Endothelial cell (in vitro differentiated cells): ENCODE measurements at regions not wholly inside any gene's neighbourhood (a gene's known extent, or its start where the extent isn't known, plus 50 kb on each side); places are given as distances from the start of the nearest gene placed in this dataset.

Experiments used
- DNase-seq: peaks from one replicate; pipeline ENCODE4 v3.0.0; 2021; ENCODE audit warnings: low spot score
- H3K27ac Mint-ChIP-seq: one replicate; pipeline ENCODE4 v1.8.0; 2021; ENCODE audit warnings: mixed read lengths, inconsistent platforms; ENCODE audit not compliant: unreplicated experiment
- H3K27me3 Mint-ChIP-seq: one replicate; pipeline ENCODE4 v1.8.0; 2021; ENCODE audit warnings: mild to moderate bottlenecking, moderate library complexity, mixed read lengths, inconsistent platforms; ENCODE audit not compliant: unreplicated experiment
- H3K36me3 Mint-ChIP-seq: one replicate; pipeline ENCODE4 v1.8.0; 2021; ENCODE audit warnings: mild to moderate bottlenecking, low read depth, mixed read lengths, inconsistent platforms; ENCODE audit not compliant: unreplicated experiment
- H3K4me1 Mint-ChIP-seq: one replicate; pipeline ENCODE4 v1.8.0; 2021; ENCODE audit warnings: mild to moderate bottlenecking, mixed read lengths, inconsistent platforms; ENCODE audit not compliant: unreplicated experiment
- H3K4me3 Mint-ChIP-seq: one replicate; pipeline ENCODE4 v1.8.0; 2021; ENCODE audit warnings: mild to moderate bottlenecking, mixed read lengths, inconsistent platforms; ENCODE audit not compliant: unreplicated experiment
- H3K9me3 Mint-ChIP-seq: one replicate; pipeline ENCODE4 v1.8.0; 2021; ENCODE audit warnings: mixed read lengths, inconsistent platforms; ENCODE audit not compliant: unreplicated experiment
- TF ChIP-seq, protein P1 (sequence below): fragments of 200-600 bp; sonication (generic); IDR thresholded peaks from one replicate; pipeline ENCODE4 v1.5.0; 2021; ENCODE audit warnings: antibody characterized with exemption; ENCODE audit not compliant: unreplicated experiment

DNA sequence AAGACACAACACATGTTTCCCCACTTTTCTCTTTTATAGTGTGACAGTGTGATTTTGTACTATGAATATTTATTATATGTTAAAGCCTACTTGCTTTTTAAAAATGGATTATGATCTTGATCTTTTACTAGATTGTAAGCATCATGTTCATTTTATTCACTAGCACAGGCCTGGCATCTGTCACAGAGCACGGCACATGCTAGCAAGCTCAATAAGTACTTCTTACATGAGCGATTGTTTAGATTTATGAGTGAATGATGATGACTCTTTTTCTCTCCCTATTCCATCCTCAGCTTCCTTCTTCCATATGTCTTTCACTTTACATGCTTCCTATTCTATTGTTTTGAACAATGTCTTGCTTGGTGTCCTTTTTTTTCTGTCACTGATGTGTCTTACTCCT lies 1454.1 kb downstream of the MRPL39 start:
- Mint-ChIP-seq H3K4me1 (no peaks in the 10 kb centered on the region), H3K4me3 (no peak overlapping the region), H3K9me3 (no peaks in the 10 kb centered on the region), H3K27me3 (no peaks in the 10 kb centered on the region), H3K36me3 (no peaks in the 10 kb centered on the region), H3K27ac (no peak overlapping the region)
- DNase-seq, result no peak
- TF ChIP-seq, protein P1, sequence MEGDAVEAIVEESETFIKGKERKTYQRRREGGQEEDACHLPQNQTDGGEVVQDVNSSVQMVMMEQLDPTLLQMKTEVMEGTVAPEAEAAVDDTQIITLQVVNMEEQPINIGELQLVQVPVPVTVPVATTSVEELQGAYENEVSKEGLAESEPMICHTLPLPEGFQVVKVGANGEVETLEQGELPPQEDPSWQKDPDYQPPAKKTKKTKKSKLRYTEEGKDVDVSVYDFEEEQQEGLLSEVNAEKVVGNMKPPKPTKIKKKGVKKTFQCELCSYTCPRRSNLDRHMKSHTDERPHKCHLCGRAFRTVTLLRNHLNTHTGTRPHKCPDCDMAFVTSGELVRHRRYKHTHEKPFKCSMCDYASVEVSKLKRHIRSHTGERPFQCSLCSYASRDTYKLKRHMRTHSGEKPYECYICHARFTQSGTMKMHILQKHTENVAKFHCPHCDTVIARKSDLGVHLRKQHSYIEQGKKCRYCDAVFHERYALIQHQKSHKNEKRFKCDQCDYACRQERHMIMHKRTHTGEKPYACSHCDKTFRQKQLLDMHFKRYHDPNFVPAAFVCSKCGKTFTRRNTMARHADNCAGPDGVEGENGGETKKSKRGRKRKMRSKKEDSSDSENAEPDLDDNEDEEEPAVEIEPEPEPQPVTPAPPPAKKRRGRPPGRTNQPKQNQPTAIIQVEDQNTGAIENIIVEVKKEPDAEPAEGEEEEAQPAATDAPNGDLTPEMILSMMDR, result no peak

DNA sequence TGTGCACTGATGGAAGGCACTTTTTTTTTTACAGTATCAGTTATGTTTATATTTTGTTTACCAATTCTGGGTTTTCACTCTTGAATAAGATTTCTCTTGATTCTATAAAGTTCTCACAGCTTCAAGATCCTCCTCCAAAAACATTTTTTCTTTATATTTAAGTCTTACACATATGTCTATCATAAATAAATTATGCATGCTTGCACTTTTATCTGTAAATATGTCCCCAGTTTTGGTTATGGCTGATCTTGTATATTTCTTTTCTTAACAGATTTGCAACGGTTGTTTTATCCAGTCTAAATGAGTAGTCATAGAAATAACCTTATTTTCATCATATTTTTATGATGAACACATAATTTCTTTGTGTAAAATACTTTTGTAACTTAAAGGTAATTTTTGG lies 1456.5 kb downstream of the MRPL39 start:
- Mint-ChIP-seq H3K36me3 (no peaks in the 10 kb centered on the region), H3K4me1 (no peaks in the 10 kb centered on the region), H3K27ac (no peak overlapping the region), H3K4me3 (no peak overlapping the region), H3K27me3 (no peaks in the 10 kb centered on the region), H3K9me3 (no peaks in the 10 kb centered on the region)
- TF ChIP-seq, protein P1, result no peak
- no peak for DNase-seq

GRCh38 chr21:24148461-24148860 lies 1458.8 kb downstream of the MRPL39 start:
- Mint-ChIP-seq H3K27me3 (no peaks in the 10 kb centered on the region), H3K4me3 (no peak overlapping the region), H3K4me1 (no peaks in the 10 kb centered on the region), H3K36me3 (no peaks in the 10 kb centered on the region), H3K27ac (no peak overlapping the region), H3K9me3 (no peaks in the 10 kb centered on the region)
- TF ChIP-seq, protein P1, result no peak
- no peak for DNase-seq

GRCh38 chr21:24147674-24148073 lies 1459.6 kb downstream of the MRPL39 start:
- Mint-ChIP-seq H3K4me3 (no peak overlapping the region), H3K36me3 (no peaks in the 10 kb centered on the region), H3K27ac (no peak overlapping the region), H3K4me1 (no peaks in the 10 kb centered on the region), H3K27me3 (no peaks in the 10 kb centered on the region), H3K9me3 (no peaks in the 10 kb centered on the region)
- DNase-seq, result no peak
- TF ChIP-seq, protein P1, result no peak

GRCh38 chr21:24131056-24131455 lies 1476.2 kb downstream of the MRPL39 start:
- no peak overlapping the region for H3K4me3 Mint-ChIP-seq
- no peaks in the 10 kb centered on the region for H3K9me3 Mint-ChIP-seq
- TF ChIP-seq, protein P1, result no peak
- H3K36me3 Mint-ChIP-seq, result no peaks in the 10 kb centered on the region
- no peaks in the 10 kb centered on the region for H3K27me3 Mint-ChIP-seq
- H3K27ac Mint-ChIP-seq, result no peak overlapping the region
- no peaks in the 10 kb centered on the region for H3K4me1 Mint-ChIP-seq
- DNase-seq, result no peak
